ENCODE measurements at regions not wholly inside any gene's neighbourhood (a gene's known extent, or its start where the extent isn't known, plus 50 kb on each side); places are given as distances from the start of the nearest gene placed in this dataset.
"Not testable (repeated sequence)": the region's sequence is repeated elsewhere in the genome, so short reads cannot be mapped to it uniquely, and the experiment has no call there.

GRCh38 chr11:71097506-71098240 lies 154.7 kb downstream of the SHANK2 start:
- no peak for DNase-seq (ENCODE audit: low spot score)

GRCh38 chr11:71096751-71097388 lies 155.5 kb downstream of the SHANK2 start:
- no peak for DNase-seq (ENCODE audit: low spot score)

- no peak for DNase-seq (ENCODE audit: low spot score)
Measured at GRCh38 chr11:71095294-71095850, 157.0 kb downstream of the SHANK2 start.

- DNase-seq (ENCODE audit: low spot score), result no peak
Measured at GRCh38 chr11:71094296-71095077, 157.9 kb downstream of the SHANK2 start.

- no peak for DNase-seq (ENCODE audit: low spot score)
Measured at GRCh38 chr11:71093783-71094182, 158.6 kb downstream of the SHANK2 start.

GRCh38 chr11:71091506-71092265 lies 160.7 kb downstream of the SHANK2 start:
- DNase-seq (ENCODE audit: low spot score), result no peak

GRCh38 chr11:71089571-71089970 lies 162.8 kb downstream of the SHANK2 start:
- DNase-seq (ENCODE audit: low spot score), result no peak

- DNase-seq (ENCODE audit: low spot score), result not testable (repeated sequence)
Measured at GRCh38 chr11:71088314-71089215, 163.8 kb downstream of the SHANK2 start.

GRCh38 chr11:71086687-71087258 lies 165.6 kb downstream of the SHANK2 start:
- DNase-seq (ENCODE audit: low spot score), result peak; percentile 12

- DNase-seq (ENCODE audit: low spot score), result no peak
Measured at GRCh38 chr11:71084306-71085012, 167.9 kb downstream of the SHANK2 start.

GRCh38 chr11:71083105-71083504 lies 169.3 kb downstream of the SHANK2 start:
- DNase-seq (ENCODE audit: low spot score), result no peak

GRCh38 chr11:71082454-71082853 lies 169.9 kb downstream of the SHANK2 start:
- DNase-seq (ENCODE audit: low spot score), result no peak

GRCh38 chr11:71081704-71082230 lies 170.6 kb downstream of the SHANK2 start:
- DNase-seq (ENCODE audit: low spot score), result no peak

- DNase-seq (ENCODE audit: low spot score), result peak; percentile 60
Measured at GRCh38 chr11:71080239-71081097, 171.9 kb downstream of the SHANK2 start.

GRCh38 chr11:71079795-71080194 lies 172.6 kb downstream of the SHANK2 start:
- no peak for DNase-seq (ENCODE audit: low spot score)

GRCh38 chr11:71078482-71078881 lies 173.9 kb downstream of the SHANK2 start:
- no peak for DNase-seq (ENCODE audit: low spot score)

- DNase-seq (ENCODE audit: low spot score), result no peak
Measured at GRCh38 chr11:71076525-71077304, 175.7 kb downstream of the SHANK2 start.
